Peyer's patch (tissue), 4 donors: ENCODE measurements at regions not wholly inside any gene's neighbourhood (a gene's known extent, or its start where the extent isn't known, plus 50 kb on each side); places are given as distances from the start of the nearest gene placed in this dataset.

Source experiments
- CTCF ChIP-seq, 6 experiments: fragments of 450-650 bp in 4 of 6; fragments of 200-600 bp in 2 of 6; sonication (generic) in 1 of 6; IDR thresholded peaks; one replicate each; pipeline ENCODE4 v1.5.1; 2017 to 2019; ENCODE audit warnings: antibody characterized with exemption in 6 of 6, mild to moderate bottlenecking in 3 of 6, moderate library complexity in 1 of 6
- POLR2A ChIP-seq, 2 donors: fragments of 450-650 bp; IDR thresholded peaks; one replicate each; pipeline ENCODE4 v1.5.1; 2017; ENCODE audit warnings: antibody characterized with exemption in 2 of 2, mild to moderate bottlenecking in 2 of 2, moderate library complexity in 2 of 2

GRCh38 chr3:144622845-144623244 is 651.2 kb downstream of the DIPK2A start:
- no peak for TF ChIP-seq CTCF (IDR thresholded peaks at IDR 0.05)
- no peak for TF ChIP-seq POLR2A (IDR thresholded peaks at IDR 0.05)
